ENCODE measurements at regions not wholly inside any gene's neighbourhood (a gene's known extent, or its start where the extent isn't known, plus 50 kb on each side); places are given as distances from the start of the nearest gene placed in this dataset.

- TF ChIP-seq, protein P1, sequence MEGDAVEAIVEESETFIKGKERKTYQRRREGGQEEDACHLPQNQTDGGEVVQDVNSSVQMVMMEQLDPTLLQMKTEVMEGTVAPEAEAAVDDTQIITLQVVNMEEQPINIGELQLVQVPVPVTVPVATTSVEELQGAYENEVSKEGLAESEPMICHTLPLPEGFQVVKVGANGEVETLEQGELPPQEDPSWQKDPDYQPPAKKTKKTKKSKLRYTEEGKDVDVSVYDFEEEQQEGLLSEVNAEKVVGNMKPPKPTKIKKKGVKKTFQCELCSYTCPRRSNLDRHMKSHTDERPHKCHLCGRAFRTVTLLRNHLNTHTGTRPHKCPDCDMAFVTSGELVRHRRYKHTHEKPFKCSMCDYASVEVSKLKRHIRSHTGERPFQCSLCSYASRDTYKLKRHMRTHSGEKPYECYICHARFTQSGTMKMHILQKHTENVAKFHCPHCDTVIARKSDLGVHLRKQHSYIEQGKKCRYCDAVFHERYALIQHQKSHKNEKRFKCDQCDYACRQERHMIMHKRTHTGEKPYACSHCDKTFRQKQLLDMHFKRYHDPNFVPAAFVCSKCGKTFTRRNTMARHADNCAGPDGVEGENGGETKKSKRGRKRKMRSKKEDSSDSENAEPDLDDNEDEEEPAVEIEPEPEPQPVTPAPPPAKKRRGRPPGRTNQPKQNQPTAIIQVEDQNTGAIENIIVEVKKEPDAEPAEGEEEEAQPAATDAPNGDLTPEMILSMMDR (IDR thresholded peaks at IDR 0.05): no peak
- TF ChIP-seq POLR2A (IDR thresholded peaks at IDR 0.05): no peak
- TF ChIP-seq EP300 (IDR thresholded peaks at IDR 0.05): no peak
- TF ChIP-seq POLR2AphosphoS5 (IDR thresholded peaks at IDR 0.05): no peak
Observed at GRCh38 chr5:30108051-30108450, 1085.4 kb upstream of the CDH6 start.
